H1 (cell line): ENCODE measurements at regions not wholly inside any gene's neighbourhood (a gene's known extent, or its start where the extent isn't known, plus 50 kb on each side); places are given as distances from the start of the nearest gene placed in this dataset.

Source experiments
- CTCF ChIA-PET: fragments of 300-600 bp; sonication (Branson Sonifier 250); formaldehyde crosslinking; loops from one replicate; lab custom pipeline; 2021; ENCODE audit not compliant: partially characterized antibody; lab: Charles Lee
- POLR2A ChIA-PET: fragments of 300-600 bp; sonication (Branson Sonifier 250); formaldehyde crosslinking; loops from one replicate; lab custom pipeline; 2021; ENCODE audit warnings: inconsistent platforms; ENCODE audit not compliant: partially characterized antibody; lab: Charles Lee
- DNase-seq, 2 experiments: peaks; one replicate each; pipeline versions ENCODE4 v3.0.0 to v3.0.0-alpha.2; 2010 to 2022; ENCODE audit warnings: low spot score in 2 of 2, low read depth in 1 of 2, mixed read lengths in 1 of 2
- FAIRE-seq: peaks from 2 replicates; lab custom pipeline; 2011; peaks lifted over from hg19 to GRCh38; lab: Jason Lieb, UNC
- H2AFZ ChIP-seq: 2 replicates; pipeline ENCODE4 v1.8.1; 2012; ENCODE audit warnings: low read length, inconsistent platforms
- H2AK5ac ChIP-seq: 2 replicates; pipeline ENCODE4 v1.6.1; 2013; ENCODE audit warnings: low read depth, low read length
- H2BK120ac ChIP-seq: replicated peaks from 2 replicates; pipeline ENCODE3; 2013; ENCODE audit warnings: low read depth, low read length, inconsistent platforms
- H2BK12ac ChIP-seq: 2 replicates; pipeline ENCODE4 v1.6.1; 2013; ENCODE audit warnings: low read depth, low read length
- H2BK15ac ChIP-seq: 2 replicates; pipeline ENCODE4 v1.6.1; 2013; ENCODE audit warnings: low read length
- H2BK20ac ChIP-seq: 2 replicates; pipeline ENCODE4 v1.6.1; 2013; ENCODE audit warnings: low read length
- H2BK5ac ChIP-seq: 2 replicates; pipeline ENCODE4 v1.6.1; 2013; ENCODE audit warnings: low read depth, low read length
- H3K14ac ChIP-seq: 2 replicates; pipeline ENCODE4 v1.6.1; 2013; ENCODE audit warnings: inconsistent platforms; ENCODE audit not compliant: insufficient read length
- H3K18ac ChIP-seq: 2 replicates; pipeline ENCODE4 v1.6.1; 2013; ENCODE audit warnings: low read length; ENCODE audit errors: extremely low read depth
- H3K23ac ChIP-seq: 2 replicates; pipeline ENCODE4 v1.6.1; 2013; ENCODE audit warnings: inconsistent platforms; ENCODE audit not compliant: insufficient read length
- H3K23me2 ChIP-seq: 2 replicates; pipeline ENCODE4 v1.6.1; 2013; ENCODE audit warnings: low read depth, low read length
- H3K27ac ChIP-seq: 2 replicates; pipeline ENCODE4 v1.6.1; 2011; ENCODE audit warnings: low read depth, low read length, inconsistent platforms
- H3K27me3 ChIP-seq, 4 experiments: replicated peaks in 1 of 4; 1 replicate in 1 of 4; 2 replicates in 3 of 4; pipeline versions ENCODE4 v1.6.1 to v1.8.1; 2011 to 2013; ENCODE audit warnings: low read length in 3 of 4, mild to moderate bottlenecking in 3 of 4, inconsistent platforms in 2 of 4, mixed read lengths in 2 of 4, moderate library complexity in 1 of 4; ENCODE audit not compliant: control insufficient read depth in 3 of 4, insufficient read depth in 3 of 4; ENCODE audit errors: extremely low read depth in 1 of 4
- H3K36me3 ChIP-seq, 4 experiments: 2 replicates each; pipeline versions ENCODE4 v1.6.1 to v1.8.1; 2011 to 2013; ENCODE audit warnings: mild to moderate bottlenecking in 4 of 4, low read length in 3 of 4, moderate library complexity in 2 of 4, control low read depth in 1 of 4, inconsistent platforms in 1 of 4; ENCODE audit not compliant: insufficient read depth in 4 of 4, control insufficient read depth in 2 of 4
- H3K4ac ChIP-seq: replicated peaks from 2 replicates; pipeline ENCODE3; 2013; ENCODE audit warnings: low read length, low read depth, mixed read lengths, inconsistent platforms; ENCODE audit not compliant: insufficient read length
- H3K4me1 ChIP-seq, 4 experiments: replicated peaks in 1 of 4; 1 replicate in 1 of 4; 2 replicates in 3 of 4; pipeline versions ENCODE4 v1.6.1 to v1.8.1; 2011 to 2013; ENCODE audit warnings: low read length in 3 of 4, inconsistent platforms in 2 of 4, mixed read lengths in 1 of 4; ENCODE audit not compliant: insufficient read depth in 4 of 4, control insufficient read depth in 3 of 4
- H3K4me2 ChIP-seq, 2 experiments: 2 replicates each; pipeline versions ENCODE4 v1.6.1 to v1.8.1; 2011 to 2013; ENCODE audit warnings: low read depth in 2 of 2, low read length in 2 of 2, control low read depth in 1 of 2, inconsistent platforms in 1 of 2, mild to moderate bottlenecking in 1 of 2; ENCODE audit not compliant: insufficient read depth in 1 of 2
- H3K4me3 ChIP-seq, 4 experiments: fragments of 200-600, 300-600 bp in 1 of 4; sonication (generic), shearing (Covaris generic), sonication (Bioruptor Twin) in 1 of 4; 2 replicates each; pipeline versions ENCODE4 v1.5.1 to v1.8.1; 2011 to 2016; ENCODE audit warnings: low read length in 4 of 4, low read depth in 3 of 4, control low read depth in 2 of 4, inconsistent platforms in 2 of 4, mild to moderate bottlenecking in 2 of 4, mixed read lengths in 1 of 4, moderate library complexity in 1 of 4; ENCODE audit not compliant: insufficient read depth in 2 of 4; ENCODE audit errors: extremely low read depth in 1 of 4
- H3K56ac ChIP-seq: replicated peaks from 2 replicates; pipeline ENCODE3; 2013; ENCODE audit warnings: low read depth, mild to moderate bottlenecking, mixed read lengths, low read length, inconsistent platforms; ENCODE audit not compliant: insufficient read length
- H3K79me1 ChIP-seq: 2 replicates; pipeline ENCODE4 v1.6.1; 2013; ENCODE audit warnings: low read depth, low read length, control low read depth
- H3K79me2 ChIP-seq, 2 experiments: 2 replicates each; pipeline versions ENCODE4 v1.6.1 to v1.8.1; 2012 to 2013; ENCODE audit warnings: low read length in 2 of 2, mild to moderate bottlenecking in 2 of 2, inconsistent platforms in 1 of 2; ENCODE audit not compliant: insufficient read depth in 2 of 2, control insufficient read depth in 1 of 2
- H3K9ac ChIP-seq, 4 experiments: replicated peaks in 1 of 4; 1 replicate in 1 of 4; 2 replicates in 3 of 4; pipeline versions ENCODE4 v1.6.1 to v1.8.1; 2011 to 2013; ENCODE audit warnings: low read depth in 3 of 4, low read length in 3 of 4, control low read depth in 2 of 4, mild to moderate bottlenecking in 2 of 4, moderate library complexity in 2 of 4, inconsistent platforms in 1 of 4; ENCODE audit errors: extremely low read depth in 1 of 4
- H3K9me3 ChIP-seq, 2 experiments: 2 replicates each; pipeline versions ENCODE4 v1.6.1 to v1.8.1; 2012 to 2013; ENCODE audit warnings: mild to moderate bottlenecking in 2 of 2, moderate library complexity in 2 of 2, control low read depth in 1 of 2, inconsistent platforms in 1 of 2, low read depth in 1 of 2, low read length in 1 of 2, mixed read lengths in 1 of 2; ENCODE audit not compliant: insufficient read depth in 2 of 2
- H4K20me1 ChIP-seq, 2 experiments: replicated peaks in 1 of 2; 2 replicates each; pipeline versions ENCODE3 to v1.8.1; 2011 to 2013; ENCODE audit warnings: inconsistent platforms in 2 of 2, low read length in 2 of 2, mild to moderate bottlenecking in 1 of 2; ENCODE audit not compliant: insufficient read depth in 2 of 2, control insufficient read depth in 1 of 2
- H4K5ac ChIP-seq: 2 replicates; pipeline ENCODE4 v1.6.1; 2013; ENCODE audit warnings: low read length, low read depth, mixed read lengths, inconsistent platforms; ENCODE audit not compliant: insufficient read length
- H4K8ac ChIP-seq: 2 replicates; pipeline ENCODE4 v1.8.0; 2013; ENCODE audit warnings: mild to moderate bottlenecking, moderate library complexity, low read length, inconsistent platforms; ENCODE audit not compliant: insufficient read depth; ENCODE audit errors: extremely low read depth
- H4K91ac ChIP-seq: replicated peaks from 2 replicates; pipeline ENCODE3; 2013; ENCODE audit warnings: low read length, mixed read lengths, inconsistent platforms; ENCODE audit not compliant: insufficient read length
- CBX5 ChIP-seq: fragments of 300-800, 300-1000 bp; sonication (generic); IDR thresholded peaks from 2 replicates; pipeline ENCODE4 v1.7.1; 2016; ENCODE audit warnings: antibody characterized with exemption, low read length, low read depth
- CTBP2 ChIP-seq: IDR thresholded peaks from 2 replicates; pipeline ENCODE4 v1.7.0; 2011; ENCODE audit warnings: borderline replicate concordance, mild to moderate bottlenecking, moderate library complexity, mixed read lengths, low read length; ENCODE audit not compliant: insufficient read depth, insufficient read length
- WGBS, 2 experiments: shearing (Covaris generic) in 1 of 2; methylation state at CpG; one replicate each; pipeline versions ENCODE4 v1.1.6 to v1.1.7; 2013 to 2015; ENCODE audit warnings: low lambda C conversion rate in 2 of 2, mixed read lengths in 2 of 2, inconsistent platforms in 1 of 2, low coverage in 1 of 2, missing lambda C conversion rate in 1 of 2; ENCODE audit not compliant: insufficient replicate concordance in 2 of 2, insufficient coverage in 1 of 2, insufficient read length in 1 of 2; ENCODE audit errors: extremely low coverage in 1 of 2, missing lambda C conversion rate in 1 of 2; 5-methylcytosine and 5-hydroxymethylcytosine counted together

DNA sequence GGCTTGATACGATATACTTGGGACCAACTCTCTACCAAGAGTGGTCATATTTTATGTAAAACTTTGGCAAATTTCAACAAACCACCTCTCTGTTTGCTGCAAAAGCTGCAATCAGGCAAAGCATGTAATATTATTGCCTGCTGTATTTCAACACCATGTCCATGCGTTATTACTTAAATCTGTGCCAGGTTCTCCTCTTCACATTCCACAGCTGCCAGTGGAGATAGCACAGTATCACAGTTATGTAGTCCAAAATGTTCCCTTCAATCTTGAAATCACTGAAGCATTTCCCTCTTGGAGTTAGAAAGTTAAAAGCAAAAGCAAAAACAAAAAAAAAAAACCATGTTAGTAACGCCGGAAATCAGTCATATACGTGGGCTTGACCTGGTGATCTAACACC lies 396.7 kb upstream of the MAGEC2 start:
- Histone ChIP-seq H3K4me3 (no peak overlapping the region), H2BK15ac (no peak overlapping the region), H3K36me3 (no peaks in the 10 kb centered on the region), H3K79me1 (no peaks in the 10 kb centered on the region), H3K9me3 (no peaks in the 10 kb centered on the region), H3K23ac (no peak overlapping the region), H3K4ac (no peak overlapping the region), H3K4me1 (no peaks in the 10 kb centered on the region), H3K14ac (no peak overlapping the region), H4K8ac (no peak overlapping the region), H2AK5ac (no peak overlapping the region), H2BK120ac (no peak overlapping the region), H2BK20ac (no peak overlapping the region), H3K23me2 (no peaks in the 10 kb centered on the region), H3K18ac (no peak overlapping the region), H4K5ac (no peak overlapping the region), H4K20me1 (no peaks in the 10 kb centered on the region), H3K27ac (no peak overlapping the region), H3K56ac (no peak overlapping the region), H2BK5ac (no peak overlapping the region), H3K9ac (no peak overlapping the region), H3K27me3 (no peaks in the 10 kb centered on the region), H2BK12ac (no peak overlapping the region), H3K79me2 (no peaks in the 10 kb centered on the region), H3K4me2 (no peak overlapping the region), H4K91ac (no peak overlapping the region), H2AFZ (no peak overlapping the region)
- CTCF ChIA-PET = no interaction called here
- FAIRE-seq (no peak), DNase-seq (no peak)
- POLR2A ChIA-PET = no interaction called here
- whole genome bisulfite sequencing, 2 experiments = 95% methylated on average over 5 of the region's 5 CpGs; no CpG with 5 or more reads in 1 of the 2 experiments
- TF ChIP-seq CBX5 (no peak), CTBP2 (no peak)
